HPDE6-E6E7 (cell line): ENCODE measurements at regions not wholly inside any gene's neighbourhood (a gene's known extent, or its start where the extent isn't known, plus 50 kb on each side); places are given as distances from the start of the nearest gene placed in this dataset.

Source experiments
- DNase-seq: peaks from one replicate; pipeline ENCODE4 v3.0.0; 2011; ENCODE audit warnings: missing footprints; ENCODE audit errors: extremely low spot score

- DNase-seq = no peak
Measured at GRCh38 chr18:44410740-44411139, 269.9 kb upstream of the SETBP1 start.

- no peak for DNase-seq
Measured at GRCh38 chr18:44411262-44411905, 269.3 kb upstream of the SETBP1 start.

- DNase-seq = no peak
Measured at GRCh38 chr18:44411976-44412375, 268.7 kb upstream of the SETBP1 start.

GRCh38 chr18:44423814-44424644 is 256.7 kb upstream of the SETBP1 start:
- no peak for DNase-seq

- no peak for DNase-seq
Measured at GRCh38 chr18:44424645-44425035, 256.0 kb upstream of the SETBP1 start.

GRCh38 chr18:44425161-44425560 is 255.5 kb upstream of the SETBP1 start:
- no peak for DNase-seq

- DNase-seq = no peak
Measured at GRCh38 chr18:44437603-44438002, 243.1 kb upstream of the SETBP1 start.

GRCh38 chr18:44450226-44450625 is 230.5 kb upstream of the SETBP1 start:
- no peak for DNase-seq

- no peak for DNase-seq
Measured at GRCh38 chr18:44452346-44452745, 228.3 kb upstream of the SETBP1 start.

- no peak for DNase-seq
Measured at GRCh38 chr18:44453505-44453904, 227.2 kb upstream of the SETBP1 start.

- peak; percentile 31 for DNase-seq
Measured at GRCh38 chr18:44458777-44459176, 221.9 kb upstream of the SETBP1 start.

GRCh38 chr18:44464398-44465180 is 216.1 kb upstream of the SETBP1 start:
- no peak for DNase-seq

- DNase-seq = no peak
Measured at GRCh38 chr18:44465381-44465841, 215.3 kb upstream of the SETBP1 start.

- no peak for DNase-seq
Measured at GRCh38 chr18:44466997-44467396, 213.7 kb upstream of the SETBP1 start.

GRCh38 chr18:44467718-44468117 is 213.0 kb upstream of the SETBP1 start:
- no peak for DNase-seq

- no peak for DNase-seq
Measured at GRCh38 chr18:44473394-44474066, 207.2 kb upstream of the SETBP1 start.

- DNase-seq = no peak
Measured at GRCh38 chr18:44474067-44474411, 206.6 kb upstream of the SETBP1 start.

- no peak for DNase-seq
Measured at GRCh38 chr18:44474591-44474990, 206.1 kb upstream of the SETBP1 start.

GRCh38 chr18:44482761-44483160 is 197.9 kb upstream of the SETBP1 start:
- DNase-seq = no peak

- DNase-seq = no peak
Measured at GRCh38 chr18:44495151-44495550, 185.5 kb upstream of the SETBP1 start.

- no peak for DNase-seq
Measured at GRCh38 chr18:44497311-44497710, 183.4 kb upstream of the SETBP1 start.
